ENCODE measurements at regions not wholly inside any gene's neighbourhood (a gene's known extent, or its start where the extent isn't known, plus 50 kb on each side); places are given as distances from the start of the nearest gene placed in this dataset.

GRCh38 chr5:122591828-122592227, 183.1 kb upstream of the SNX2 start (continued):
- TF ChIP-seq, protein P1, sequence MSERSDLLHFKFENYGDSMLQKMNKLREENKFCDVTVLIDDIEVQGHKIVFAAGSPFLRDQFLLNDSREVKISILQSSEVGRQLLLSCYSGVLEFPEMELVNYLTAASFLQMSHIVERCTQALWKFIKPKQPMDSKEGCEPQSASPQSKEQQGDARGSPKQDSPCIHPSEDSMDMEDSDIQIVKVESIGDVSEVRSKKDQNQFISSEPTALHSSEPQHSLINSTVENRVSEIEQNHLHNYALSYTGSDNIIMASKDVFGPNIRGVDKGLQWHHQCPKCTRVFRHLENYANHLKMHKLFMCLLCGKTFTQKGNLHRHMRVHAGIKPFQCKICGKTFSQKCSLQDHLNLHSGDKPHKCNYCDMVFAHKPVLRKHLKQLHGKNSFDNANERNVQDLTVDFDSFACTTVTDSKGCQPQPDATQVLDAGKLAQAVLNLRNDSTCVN (CRISPR knock-in tag; IDR thresholded peaks at IDR 0.05), result no peak

- no TSS peak for BruUV-seq (replicated peaks)
- in situ Hi-C loops (cut with MboI) (no loop called here), intact Hi-C loops (cut with micrococcal nuclease) (no loop called here)
- Histone ChIP-seq H4K20me1 (replicated peaks; ENCODE audit: control insufficient read depth, insufficient read depth, low read length) (no peaks in the 10 kb centered on the region), H3K27ac (ENCODE audit: extremely low read depth, low read depth, low read length) (no peak overlapping the region), H3K4me2 (ENCODE audit: insufficient read depth, low read length) (no peak overlapping the region), H3K27me3 (ENCODE audit: control insufficient read depth in 2 of 2, insufficient read depth in 2 of 2, low read length in 2 of 2) (no peaks in the 10 kb centered on the region), H3K4me3 (no peak overlapping the region), H3K9me3 (replicated peaks; ENCODE audit: control insufficient read depth, insufficient read depth, low read depth, low read length) (no peaks in the 10 kb centered on the region), H2AFZ (ENCODE audit: low read depth, low read length) (no peak overlapping the region), H3K4me1 (replicated peaks in 1 of 2; ENCODE audit: control insufficient read depth in 2 of 2, insufficient read depth in 2 of 2, low read length in 2 of 2) (no peaks in the 10 kb centered on the region), H3K9me1 (ENCODE audit: control insufficient read depth, insufficient read depth, low read length) (no peaks in the 10 kb centered on the region), H3K36me3 (ENCODE audit: control insufficient read depth, insufficient read depth, low read length) (no peaks in the 10 kb centered on the region), H3K9ac (ENCODE audit: insufficient read depth in 1 of 2, low read depth in 2 of 2, low read length in 2 of 2) (no peak overlapping the region), H3K79me2 (ENCODE audit: control insufficient read depth, insufficient read depth, low read length) (no peaks in the 10 kb centered on the region)
- no peak for FAIRE-seq
- no peak for DNase-seq (ENCODE audit: extremely low read depth in 1 of 4, low spot score in 3 of 4)
- no peak for ATAC-seq
- CTCF ChIA-PET (ENCODE audit: low intra/inter-chr PET ratio), result no interaction called here
- TF ChIP-seq, protein P2, sequence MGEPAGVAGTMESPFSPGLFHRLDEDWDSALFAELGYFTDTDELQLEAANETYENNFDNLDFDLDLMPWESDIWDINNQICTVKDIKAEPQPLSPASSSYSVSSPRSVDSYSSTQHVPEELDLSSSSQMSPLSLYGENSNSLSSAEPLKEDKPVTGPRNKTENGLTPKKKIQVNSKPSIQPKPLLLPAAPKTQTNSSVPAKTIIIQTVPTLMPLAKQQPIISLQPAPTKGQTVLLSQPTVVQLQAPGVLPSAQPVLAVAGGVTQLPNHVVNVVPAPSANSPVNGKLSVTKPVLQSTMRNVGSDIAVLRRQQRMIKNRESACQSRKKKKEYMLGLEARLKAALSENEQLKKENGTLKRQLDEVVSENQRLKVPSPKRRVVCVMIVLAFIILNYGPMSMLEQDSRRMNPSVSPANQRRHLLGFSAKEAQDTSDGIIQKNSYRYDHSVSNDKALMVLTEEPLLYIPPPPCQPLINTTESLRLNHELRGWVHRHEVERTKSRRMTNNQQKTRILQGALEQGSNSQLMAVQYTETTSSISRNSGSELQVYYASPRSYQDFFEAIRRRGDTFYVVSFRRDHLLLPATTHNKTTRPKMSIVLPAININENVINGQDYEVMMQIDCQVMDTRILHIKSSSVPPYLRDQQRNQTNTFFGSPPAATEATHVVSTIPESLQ (CRISPR knock-in tag; IDR thresholded peaks at IDR 0.05), result no peak
- TF ChIP-seq EWSR1 (IDR thresholded peaks at IDR 0.05; ENCODE audit: borderline replicate concordance, low read depth, partially characterized antibody) (no peak), ZFP1 (CRISPR knock-in tag; IDR thresholded peaks at IDR 0.05) (no peak), FOXK1 (CRISPR knock-in tag; IDR thresholded peaks at IDR 0.05; ENCODE audit: borderline replicate concordance) (no peak), CHD4 (IDR thresholded peaks at IDR 0.05; ENCODE audit: insufficient read depth, insufficient replicate concordance, low read depth, low read length, poor library complexity, severe bottlenecking) (no peak), ZNF561 (CRISPR knock-in tag; conservative IDR thresholded peaks at IDR 0.05) (no peak), RFX1 (IDR thresholded peaks at IDR 0.05) (no peak), KLF6 (CRISPR knock-in tag; IDR thresholded peaks at IDR 0.05; ENCODE audit: borderline replicate concordance) (no peak), BACH1 (tag; IDR thresholded peaks at IDR 0.05) (no peak)
- TF ChIP-seq, protein P3, sequence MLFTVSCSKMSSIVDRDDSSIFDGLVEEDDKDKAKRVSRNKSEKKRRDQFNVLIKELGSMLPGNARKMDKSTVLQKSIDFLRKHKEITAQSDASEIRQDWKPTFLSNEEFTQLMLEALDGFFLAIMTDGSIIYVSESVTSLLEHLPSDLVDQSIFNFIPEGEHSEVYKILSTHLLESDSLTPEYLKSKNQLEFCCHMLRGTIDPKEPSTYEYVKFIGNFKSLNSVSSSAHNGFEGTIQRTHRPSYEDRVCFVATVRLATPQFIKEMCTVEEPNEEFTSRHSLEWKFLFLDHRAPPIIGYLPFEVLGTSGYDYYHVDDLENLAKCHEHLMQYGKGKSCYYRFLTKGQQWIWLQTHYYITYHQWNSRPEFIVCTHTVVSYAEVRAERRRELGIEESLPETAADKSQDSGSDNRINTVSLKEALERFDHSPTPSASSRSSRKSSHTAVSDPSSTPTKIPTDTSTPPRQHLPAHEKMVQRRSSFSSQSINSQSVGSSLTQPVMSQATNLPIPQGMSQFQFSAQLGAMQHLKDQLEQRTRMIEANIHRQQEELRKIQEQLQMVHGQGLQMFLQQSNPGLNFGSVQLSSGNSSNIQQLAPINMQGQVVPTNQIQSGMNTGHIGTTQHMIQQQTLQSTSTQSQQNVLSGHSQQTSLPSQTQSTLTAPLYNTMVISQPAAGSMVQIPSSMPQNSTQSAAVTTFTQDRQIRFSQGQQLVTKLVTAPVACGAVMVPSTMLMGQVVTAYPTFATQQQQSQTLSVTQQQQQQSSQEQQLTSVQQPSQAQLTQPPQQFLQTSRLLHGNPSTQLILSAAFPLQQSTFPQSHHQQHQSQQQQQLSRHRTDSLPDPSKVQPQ (CRISPR knock-in tag; IDR thresholded peaks at IDR 0.05; ENCODE audit: borderline replicate concordance), result no peak
- TF ChIP-seq, protein P4, sequence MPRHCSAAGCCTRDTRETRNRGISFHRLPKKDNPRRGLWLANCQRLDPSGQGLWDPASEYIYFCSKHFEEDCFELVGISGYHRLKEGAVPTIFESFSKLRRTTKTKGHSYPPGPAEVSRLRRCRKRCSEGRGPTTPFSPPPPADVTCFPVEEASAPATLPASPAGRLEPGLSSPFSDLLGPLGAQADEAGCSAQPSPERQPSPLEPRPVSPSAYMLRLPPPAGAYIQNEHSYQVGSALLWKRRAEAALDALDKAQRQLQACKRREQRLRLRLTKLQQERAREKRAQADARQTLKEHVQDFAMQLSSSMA (CRISPR knock-in tag; IDR thresholded peaks at IDR 0.05), result no peak
- POLR2A ChIA-PET, result no interaction called here
Observed at GRCh38 chr5:122599000-122599399, 175.9 kb upstream of the SNX2 start.
